ENCODE measurements at regions not wholly inside any gene's neighbourhood (a gene's known extent, or its start where the extent isn't known, plus 50 kb on each side); places are given as distances from the start of the nearest gene placed in this dataset.
"Not testable (repeated sequence)": the region's sequence is repeated elsewhere in the genome, so short reads cannot be mapped to it uniquely, and the experiment has no call there.

- DNase-seq (ENCODE audit: low spot score), result no peak
- no peak overlapping the region for H3K4me3 Mint-ChIP-seq (ENCODE audit: unreplicated experiment)
- TF ChIP-seq, protein P1, sequence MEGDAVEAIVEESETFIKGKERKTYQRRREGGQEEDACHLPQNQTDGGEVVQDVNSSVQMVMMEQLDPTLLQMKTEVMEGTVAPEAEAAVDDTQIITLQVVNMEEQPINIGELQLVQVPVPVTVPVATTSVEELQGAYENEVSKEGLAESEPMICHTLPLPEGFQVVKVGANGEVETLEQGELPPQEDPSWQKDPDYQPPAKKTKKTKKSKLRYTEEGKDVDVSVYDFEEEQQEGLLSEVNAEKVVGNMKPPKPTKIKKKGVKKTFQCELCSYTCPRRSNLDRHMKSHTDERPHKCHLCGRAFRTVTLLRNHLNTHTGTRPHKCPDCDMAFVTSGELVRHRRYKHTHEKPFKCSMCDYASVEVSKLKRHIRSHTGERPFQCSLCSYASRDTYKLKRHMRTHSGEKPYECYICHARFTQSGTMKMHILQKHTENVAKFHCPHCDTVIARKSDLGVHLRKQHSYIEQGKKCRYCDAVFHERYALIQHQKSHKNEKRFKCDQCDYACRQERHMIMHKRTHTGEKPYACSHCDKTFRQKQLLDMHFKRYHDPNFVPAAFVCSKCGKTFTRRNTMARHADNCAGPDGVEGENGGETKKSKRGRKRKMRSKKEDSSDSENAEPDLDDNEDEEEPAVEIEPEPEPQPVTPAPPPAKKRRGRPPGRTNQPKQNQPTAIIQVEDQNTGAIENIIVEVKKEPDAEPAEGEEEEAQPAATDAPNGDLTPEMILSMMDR (IDR thresholded peaks at IDR 0.05), result no peak
- H3K36me3 Mint-ChIP-seq (ENCODE audit: low read depth), result no peaks in the 10 kb centered on the region
- H3K27ac Mint-ChIP-seq (ENCODE audit: unreplicated experiment), result no peak overlapping the region
- peaks cover 8% of the 10 kb centered on the region for H3K27me3 Mint-ChIP-seq (ENCODE audit: low read depth)
- H3K9me3 Mint-ChIP-seq (ENCODE audit: low read depth), result peaks cover 3% of the 10 kb centered on the region
- H3K4me1 Mint-ChIP-seq (ENCODE audit: low read depth), result no peaks in the 10 kb centered on the region
These were observed 163.8 kb downstream of the MMUT start for GRCh38 chr6:49299279-49299678.

GRCh38 chr6:49284180-49284579 is 178.9 kb downstream of the MMUT start:
- TF ChIP-seq, protein P1 (IDR thresholded peaks at IDR 0.05), result no peak
- H3K9me3 Mint-ChIP-seq (ENCODE audit: low read depth), result peaks cover 15% of the 10 kb centered on the region
- H3K27ac Mint-ChIP-seq (ENCODE audit: unreplicated experiment), result no peak overlapping the region
- H3K4me1 Mint-ChIP-seq (ENCODE audit: low read depth), result no peaks in the 10 kb centered on the region
- peaks cover 2% of the 10 kb centered on the region for H3K27me3 Mint-ChIP-seq (ENCODE audit: low read depth)
- H3K36me3 Mint-ChIP-seq (ENCODE audit: low read depth), result no peaks in the 10 kb centered on the region
- DNase-seq (ENCODE audit: low spot score), result no peak
- H3K4me3 Mint-ChIP-seq (ENCODE audit: unreplicated experiment), result no peak overlapping the region

DNA sequence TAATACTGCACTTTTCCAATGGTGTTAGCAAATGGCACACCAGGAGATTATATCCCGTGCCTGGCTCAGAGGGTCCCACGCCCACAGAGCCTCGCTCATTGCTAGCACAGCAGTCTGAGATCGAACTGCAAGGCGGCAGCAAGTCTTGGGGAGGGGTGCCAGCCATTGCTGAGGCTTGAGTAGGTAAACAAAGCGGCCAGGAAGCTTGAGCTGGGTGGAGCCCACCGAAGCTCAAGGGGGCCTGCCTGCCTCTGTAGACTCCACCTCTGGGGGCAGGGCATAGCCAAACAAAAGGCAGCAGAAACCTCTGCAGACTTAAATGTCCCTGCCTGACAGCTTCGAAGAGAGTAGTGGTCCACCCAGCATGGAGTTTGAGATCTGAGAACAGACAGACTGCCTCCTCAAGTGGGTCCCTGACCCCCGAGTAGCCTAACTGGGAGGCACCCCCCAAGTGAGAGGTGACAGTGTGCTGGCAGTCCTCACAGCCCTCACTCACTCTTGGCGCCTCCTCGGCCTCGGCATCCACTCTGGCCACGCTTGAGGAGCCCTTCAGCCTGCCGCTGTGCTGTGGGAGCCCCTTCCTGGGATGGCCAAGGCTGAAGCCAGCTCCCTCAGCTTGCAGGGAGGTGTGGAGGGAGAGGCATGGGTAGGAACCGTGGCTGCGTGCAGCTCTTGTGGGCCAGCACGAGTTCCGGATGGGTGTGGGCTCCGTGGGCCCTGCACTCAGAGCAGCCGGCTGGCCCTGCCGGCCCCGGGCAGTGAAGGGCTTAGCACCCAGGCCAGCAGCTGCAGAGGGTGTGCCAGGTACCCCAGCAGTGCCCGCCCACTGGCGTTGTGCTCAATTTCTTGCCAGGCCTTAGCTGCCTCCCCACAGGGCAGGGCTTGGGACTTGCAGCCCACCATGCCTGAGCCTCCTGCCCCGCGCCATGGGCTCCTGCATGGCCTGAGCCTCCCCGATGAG is 188.0 kb downstream of the MMUT start:
- not testable (repeated sequence) for H3K27me3 Mint-ChIP-seq (ENCODE audit: low read depth); H3K4me1 Mint-ChIP-seq (ENCODE audit: low read depth); DNase-seq (ENCODE audit: low spot score); H3K36me3 Mint-ChIP-seq (ENCODE audit: low read depth); H3K4me3 Mint-ChIP-seq (ENCODE audit: unreplicated experiment); H3K27ac Mint-ChIP-seq (ENCODE audit: unreplicated experiment)
- H3K9me3 Mint-ChIP-seq (ENCODE audit: low read depth), result peaks cover 19% of the 10 kb centered on the region

- Mint-ChIP-seq H3K27ac (ENCODE audit: unreplicated experiment) (no peak overlapping the region), H3K9me3 (ENCODE audit: low read depth) (no peaks in the 10 kb centered on the region), H3K4me1 (ENCODE audit: low read depth) (no peaks in the 10 kb centered on the region), H3K36me3 (ENCODE audit: low read depth) (no peaks in the 10 kb centered on the region), H3K27me3 (ENCODE audit: low read depth) (peaks cover 5% of the 10 kb centered on the region), H3K4me3 (ENCODE audit: unreplicated experiment) (no peak overlapping the region)
- DNase-seq (ENCODE audit: low spot score), result no peak
- TF ChIP-seq, protein P1 (IDR thresholded peaks at IDR 0.05), result no peak
These were observed 193.9 kb downstream of the MMUT start for GRCh38 chr6:49269190-49269589.

- Mint-ChIP-seq H3K27ac (ENCODE audit: unreplicated experiment) (no peak overlapping the region), H3K36me3 (ENCODE audit: low read depth) (no peaks in the 10 kb centered on the region), H3K9me3 (ENCODE audit: low read depth) (no peaks in the 10 kb centered on the region), H3K27me3 (ENCODE audit: low read depth) (no peaks in the 10 kb centered on the region), H3K4me3 (ENCODE audit: unreplicated experiment) (no peak overlapping the region), H3K4me1 (ENCODE audit: low read depth) (no peaks in the 10 kb centered on the region)
- TF ChIP-seq, protein P1 (IDR thresholded peaks at IDR 0.05), result no peak
- no peak for DNase-seq (ENCODE audit: low spot score)
These were observed 198.1 kb downstream of the MMUT start for GRCh38 chr6:49264909-49265308.

DNA sequence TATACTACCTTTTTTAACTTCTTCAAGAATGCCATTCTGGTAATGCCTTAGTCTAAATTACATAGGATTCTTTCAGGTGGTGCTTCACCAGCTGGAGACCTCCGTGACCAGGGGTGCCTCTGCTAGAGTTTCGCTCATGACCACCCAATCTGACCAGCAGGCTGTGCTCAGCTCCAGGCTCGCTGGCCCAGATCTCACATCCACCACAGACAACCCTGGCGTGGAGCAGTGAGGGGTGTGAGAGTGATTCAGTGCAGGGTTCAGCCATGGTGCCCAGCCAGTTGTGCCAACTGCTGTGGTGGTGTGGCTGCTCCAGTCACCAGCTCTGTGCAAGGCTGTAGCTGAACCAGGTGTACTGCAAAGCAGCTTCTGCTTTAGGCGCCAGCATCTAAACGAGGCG is 198.6 kb downstream of the MMUT start:
- H3K27me3 Mint-ChIP-seq (ENCODE audit: low read depth), result no peaks in the 10 kb centered on the region
- TF ChIP-seq, protein P1 (IDR thresholded peaks at IDR 0.05), result no peak
- no peak for DNase-seq (ENCODE audit: low spot score)
- no peaks in the 10 kb centered on the region for H3K4me1 Mint-ChIP-seq (ENCODE audit: low read depth)
- no peak overlapping the region for H3K4me3 Mint-ChIP-seq (ENCODE audit: unreplicated experiment)
- no peaks in the 10 kb centered on the region for H3K36me3 Mint-ChIP-seq (ENCODE audit: low read depth)
- no peaks in the 10 kb centered on the region for H3K9me3 Mint-ChIP-seq (ENCODE audit: low read depth)
- no peak overlapping the region for H3K27ac Mint-ChIP-seq (ENCODE audit: unreplicated experiment)

Measured in chondrocyte (in vitro differentiated cells).